ENCODE measurements at regions not wholly inside any gene's neighbourhood (a gene's known extent, or its start where the extent isn't known, plus 50 kb on each side); places are given as distances from the start of the nearest gene placed in this dataset.

DNA sequence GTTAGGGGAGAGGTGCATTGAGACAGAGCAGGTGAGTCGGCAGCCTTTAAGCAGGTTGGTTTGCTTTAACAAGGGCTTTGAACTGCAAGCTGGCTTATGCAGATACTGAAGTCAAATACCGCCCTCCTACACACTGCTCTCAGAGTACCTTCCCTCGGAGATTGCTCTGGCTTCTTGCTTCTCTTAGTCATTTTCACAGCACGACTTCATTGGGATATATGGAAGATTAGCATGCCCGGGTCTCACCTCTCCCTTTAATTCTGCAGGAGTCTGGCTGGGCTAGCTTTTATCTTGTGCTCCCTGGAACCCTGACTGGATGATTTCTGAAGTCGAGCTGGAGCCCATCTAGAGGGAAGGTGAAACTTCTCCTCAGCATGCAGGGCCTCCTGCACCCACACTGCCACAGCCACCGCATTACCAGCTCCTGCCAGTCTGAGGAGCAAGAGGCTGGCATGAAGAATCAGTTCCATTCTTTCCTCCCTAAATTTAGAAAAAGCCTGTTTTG is 395.5 kb upstream of the HNRNPA3 start:
- H3K27ac ChIP-seq = no peak overlapping the region
- H3K27me3 ChIP-seq = no peaks in the 10 kb centered on the region
- no peak for TF ChIP-seq CTCF (IDR thresholded peaks at IDR 0.05)
- peaks cover 0 to 6% of the 10 kb centered on the region in 2 donors for H3K4me1 ChIP-seq
- no peaks in the 10 kb centered on the region for H3K36me3 ChIP-seq
- no peak for DNase-seq (ENCODE audit: low spot score)
- no peaks in the 10 kb centered on the region for H3K9me3 ChIP-seq
- H3K4me3 ChIP-seq = no peak overlapping the region

DNA sequence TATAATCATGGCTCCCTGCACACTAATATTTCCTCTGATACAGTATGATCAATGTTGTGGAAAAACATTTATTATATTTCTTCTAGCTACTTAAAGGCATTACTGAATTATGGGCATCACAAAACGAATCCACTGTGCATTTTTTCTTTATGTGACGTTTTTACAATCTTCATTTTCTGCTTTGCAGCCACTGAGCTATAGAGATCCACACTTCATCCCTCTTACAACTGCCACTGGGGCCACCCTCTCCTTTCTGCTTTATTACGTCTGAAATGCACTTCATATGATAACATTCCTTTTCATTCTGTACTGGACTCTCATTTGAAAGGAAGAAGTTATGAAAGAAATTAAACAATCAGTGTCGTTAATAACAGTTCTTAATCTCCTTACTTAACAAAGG is 394.5 kb upstream of the HNRNPA3 start:
- no peaks in the 10 kb centered on the region for H3K9me3 ChIP-seq
- no peaks in the 10 kb centered on the region for H3K27me3 ChIP-seq
- H3K36me3 ChIP-seq = no peaks in the 10 kb centered on the region
- DNase-seq (ENCODE audit: low spot score) = no peak
- no peak overlapping the region for H3K4me3 ChIP-seq
- H3K27ac ChIP-seq = no peak overlapping the region
- no peak for TF ChIP-seq CTCF (IDR thresholded peaks at IDR 0.05)
- peaks cover 0 to 6% of the 10 kb centered on the region in 2 donors for H3K4me1 ChIP-seq

DNA sequence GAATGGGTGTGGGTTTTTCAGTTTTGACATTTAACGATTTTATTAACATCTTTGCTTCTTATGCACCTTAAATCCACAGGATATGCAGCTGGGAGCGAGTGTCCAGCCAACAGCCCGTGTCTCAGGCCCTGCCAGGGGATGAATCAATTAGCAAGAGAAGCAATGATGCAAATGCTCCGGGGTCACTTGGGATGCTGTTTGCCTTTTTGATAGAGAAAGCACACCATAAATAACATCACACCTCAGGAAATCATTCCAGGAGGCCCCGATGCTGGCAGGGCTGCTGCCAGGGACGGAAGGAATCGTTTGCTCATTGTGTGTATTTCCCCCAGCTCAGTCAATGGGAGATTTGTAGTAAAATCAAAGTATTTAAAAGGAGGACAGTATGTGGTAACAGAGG is 394.0 kb upstream of the HNRNPA3 start:
- TF ChIP-seq CTCF (IDR thresholded peaks at IDR 0.05) = no peak
- no peak overlapping the region for H3K27ac ChIP-seq
- H3K36me3 ChIP-seq = no peaks in the 10 kb centered on the region

GRCh38 chr2:176819306-176819705 is 393.3 kb upstream of the HNRNPA3 start:
- no peak for TF ChIP-seq CTCF (IDR thresholded peaks at IDR 0.05)
- Histone ChIP-seq H3K36me3 (no peaks in the 10 kb centered on the region), H3K4me3 (no peak overlapping the region), H3K27me3 (no peaks in the 10 kb centered on the region), H3K4me1 (peaks cover 0 to under 1% of the 10 kb centered on the region in 2 donors), H3K9me3 (no peaks in the 10 kb centered on the region), H3K27ac (no peak overlapping the region)
- DNase-seq (ENCODE audit: low spot score) = no peak

More for the DNA sequence above, 394.0 kb upstream of the HNRNPA3 start:
- Histone ChIP-seq H3K27me3 (no peaks in the 10 kb centered on the region), H3K4me3 (no peak overlapping the region), H3K4me1 (peaks cover 0 to 5% of the 10 kb centered on the region in 2 donors), H3K9me3 (no peaks in the 10 kb centered on the region)
- DNase-seq (ENCODE audit: low spot score) = no peak

- no peak overlapping the region for H3K4me3 ChIP-seq
- H3K36me3 ChIP-seq = no peaks in the 10 kb centered on the region
- no peak for TF ChIP-seq CTCF (IDR thresholded peaks at IDR 0.05)
- DNase-seq (ENCODE audit: low spot score) = no peak
- H3K4me1 ChIP-seq = no peaks in the 10 kb centered on the region
- H3K9me3 ChIP-seq = no peaks in the 10 kb centered on the region
- H3K27me3 ChIP-seq = no peaks in the 10 kb centered on the region
- no peak overlapping the region for H3K27ac ChIP-seq
Observed at GRCh38 chr2:176820371-176820932, 392.1 kb upstream of the HNRNPA3 start.

DNA sequence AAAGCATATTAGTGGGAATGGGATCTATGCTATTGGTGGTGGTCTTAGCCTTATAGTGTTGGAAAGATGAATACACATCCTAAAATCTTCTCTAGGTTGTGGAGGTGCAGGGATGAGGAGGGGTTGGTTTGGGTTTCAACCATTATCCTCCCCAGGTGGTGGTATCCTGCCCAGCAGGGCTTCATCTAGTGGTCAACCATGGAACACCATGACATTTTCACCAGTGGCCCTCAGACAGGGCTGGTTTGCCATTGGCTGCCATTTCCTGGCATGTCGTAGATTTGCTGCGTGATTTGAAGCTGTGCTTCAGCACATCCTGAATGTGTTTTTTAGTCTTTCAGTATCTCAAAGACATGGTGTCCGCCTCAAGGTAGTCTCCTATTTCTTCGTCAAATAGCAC is 391.2 kb upstream of the HNRNPA3 start:
- DNase-seq (ENCODE audit: low spot score) = no peak
- Histone ChIP-seq H3K4me1 (no peaks in the 10 kb centered on the region), H3K27me3 (no peaks in the 10 kb centered on the region), H3K9me3 (no peaks in the 10 kb centered on the region), H3K27ac (no peak overlapping the region), H3K4me3 (no peak overlapping the region), H3K36me3 (no peaks in the 10 kb centered on the region)
- TF ChIP-seq CTCF (IDR thresholded peaks at IDR 0.05) = no peak
